Endothelial cell (in vitro differentiated cells): ENCODE measurements at regions not wholly inside any gene's neighbourhood (a gene's known extent, or its start where the extent isn't known, plus 50 kb on each side); places are given as distances from the start of the nearest gene placed in this dataset.
A peak's percentile ranks its signal among the peaks of the same experiment; 100 is the strongest.
"Not testable (repeated sequence)": the region's sequence is repeated elsewhere in the genome, so short reads cannot be mapped to it uniquely, and the experiment has no call there.

Source experiments
- DNase-seq: peaks from one replicate; pipeline ENCODE4 v3.0.0; 2021; ENCODE audit warnings: low spot score
- H3K27ac Mint-ChIP-seq: one replicate; pipeline ENCODE4 v1.8.0; 2021; ENCODE audit warnings: mixed read lengths, inconsistent platforms; ENCODE audit not compliant: unreplicated experiment
- H3K27me3 Mint-ChIP-seq: one replicate; pipeline ENCODE4 v1.8.0; 2021; ENCODE audit warnings: mild to moderate bottlenecking, moderate library complexity, mixed read lengths, inconsistent platforms; ENCODE audit not compliant: unreplicated experiment
- H3K36me3 Mint-ChIP-seq: one replicate; pipeline ENCODE4 v1.8.0; 2021; ENCODE audit warnings: mild to moderate bottlenecking, low read depth, mixed read lengths, inconsistent platforms; ENCODE audit not compliant: unreplicated experiment
- H3K4me1 Mint-ChIP-seq: one replicate; pipeline ENCODE4 v1.8.0; 2021; ENCODE audit warnings: mild to moderate bottlenecking, mixed read lengths, inconsistent platforms; ENCODE audit not compliant: unreplicated experiment
- H3K4me3 Mint-ChIP-seq: one replicate; pipeline ENCODE4 v1.8.0; 2021; ENCODE audit warnings: mild to moderate bottlenecking, mixed read lengths, inconsistent platforms; ENCODE audit not compliant: unreplicated experiment
- H3K9me3 Mint-ChIP-seq: one replicate; pipeline ENCODE4 v1.8.0; 2021; ENCODE audit warnings: mixed read lengths, inconsistent platforms; ENCODE audit not compliant: unreplicated experiment
- TF ChIP-seq, protein P1 (sequence below): fragments of 200-600 bp; sonication (generic); IDR thresholded peaks from one replicate; pipeline ENCODE4 v1.5.0; 2021; ENCODE audit warnings: antibody characterized with exemption; ENCODE audit not compliant: unreplicated experiment

DNA sequence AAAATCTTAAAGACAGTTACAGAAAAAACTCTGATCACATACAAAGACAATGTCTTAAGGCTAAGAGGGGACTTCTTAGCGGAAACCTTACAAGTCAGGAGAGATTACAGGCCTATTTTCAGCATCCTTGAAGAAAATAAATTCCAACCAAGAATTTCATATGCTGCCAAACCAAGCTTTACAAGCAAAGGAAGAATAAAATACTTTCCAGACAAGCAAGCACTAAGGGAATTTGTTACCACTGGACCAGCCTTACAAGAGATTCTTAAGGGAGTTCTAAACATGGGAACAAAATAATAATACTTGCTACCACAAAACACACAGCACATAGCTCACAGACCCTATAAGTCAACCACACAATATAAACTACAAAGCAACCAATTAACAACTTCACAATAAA lies 255.8 kb upstream of the ZFP42 start:
- TF ChIP-seq, protein P1, sequence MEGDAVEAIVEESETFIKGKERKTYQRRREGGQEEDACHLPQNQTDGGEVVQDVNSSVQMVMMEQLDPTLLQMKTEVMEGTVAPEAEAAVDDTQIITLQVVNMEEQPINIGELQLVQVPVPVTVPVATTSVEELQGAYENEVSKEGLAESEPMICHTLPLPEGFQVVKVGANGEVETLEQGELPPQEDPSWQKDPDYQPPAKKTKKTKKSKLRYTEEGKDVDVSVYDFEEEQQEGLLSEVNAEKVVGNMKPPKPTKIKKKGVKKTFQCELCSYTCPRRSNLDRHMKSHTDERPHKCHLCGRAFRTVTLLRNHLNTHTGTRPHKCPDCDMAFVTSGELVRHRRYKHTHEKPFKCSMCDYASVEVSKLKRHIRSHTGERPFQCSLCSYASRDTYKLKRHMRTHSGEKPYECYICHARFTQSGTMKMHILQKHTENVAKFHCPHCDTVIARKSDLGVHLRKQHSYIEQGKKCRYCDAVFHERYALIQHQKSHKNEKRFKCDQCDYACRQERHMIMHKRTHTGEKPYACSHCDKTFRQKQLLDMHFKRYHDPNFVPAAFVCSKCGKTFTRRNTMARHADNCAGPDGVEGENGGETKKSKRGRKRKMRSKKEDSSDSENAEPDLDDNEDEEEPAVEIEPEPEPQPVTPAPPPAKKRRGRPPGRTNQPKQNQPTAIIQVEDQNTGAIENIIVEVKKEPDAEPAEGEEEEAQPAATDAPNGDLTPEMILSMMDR = no peak
- Mint-ChIP-seq H3K36me3 (no peaks in the 10 kb centered on the region), H3K27me3 (no peaks in the 10 kb centered on the region), H3K9me3 (no peaks in the 10 kb centered on the region), H3K4me1 (no peaks in the 10 kb centered on the region), H3K27ac (no peak overlapping the region), H3K4me3 (no peak overlapping the region)
- no peak for DNase-seq

- no peaks in the 10 kb centered on the region for H3K9me3 Mint-ChIP-seq
- H3K27ac Mint-ChIP-seq = no peak overlapping the region
- H3K4me1 Mint-ChIP-seq = no peaks in the 10 kb centered on the region
Measured at GRCh38 chr4:187744911-187745310, 250.7 kb upstream of the ZFP42 start.

GRCh38 chr4:187750652-187751051 lies 244.9 kb upstream of the ZFP42 start:
- H3K4me1 Mint-ChIP-seq, H3K36me3 Mint-ChIP-seq, H3K27me3 Mint-ChIP-seq, DNase-seq, H3K4me3 Mint-ChIP-seq, H3K27ac Mint-ChIP-seq, H3K9me3 Mint-ChIP-seq: not testable (repeated sequence)

More at GRCh38 chr4:187744911-187745310, 250.7 kb upstream of the ZFP42 start:
- Mint-ChIP-seq H3K4me3 (no peak overlapping the region), H3K36me3 (no peaks in the 10 kb centered on the region), H3K27me3 (no peaks in the 10 kb centered on the region)
- no peak for DNase-seq
- TF ChIP-seq, protein P1 = no peak

- H3K4me3 Mint-ChIP-seq = no peak overlapping the region
- H3K9me3 Mint-ChIP-seq = no peaks in the 10 kb centered on the region
Measured at GRCh38 chr4:187767158-187767557, 228.4 kb upstream of the ZFP42 start.

DNA sequence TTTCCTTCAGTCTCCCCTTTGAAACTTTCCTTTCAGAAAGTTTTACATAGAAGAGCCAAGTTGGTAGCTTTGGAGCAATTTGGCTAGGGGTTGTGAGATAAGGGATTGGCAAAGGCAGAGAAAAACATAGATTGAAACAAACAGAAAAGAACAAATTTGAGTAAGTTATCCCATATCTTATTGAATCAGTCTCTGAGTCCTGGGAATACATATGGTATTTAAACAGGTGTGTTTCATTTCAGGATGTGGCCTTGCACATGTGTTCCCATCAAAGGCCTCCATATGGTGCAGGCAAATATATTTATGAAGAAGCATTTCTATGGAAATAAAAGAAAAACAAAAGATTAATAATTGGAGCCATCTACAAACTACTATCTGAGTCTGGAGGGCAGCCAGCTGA lies 227.9 kb upstream of the ZFP42 start:
- Mint-ChIP-seq H3K27me3 (peaks cover 5% of the 10 kb centered on the region), H3K36me3 (no peaks in the 10 kb centered on the region), H3K4me1 (no peaks in the 10 kb centered on the region), H3K4me3 (no peak overlapping the region), H3K27ac (no peak overlapping the region), H3K9me3 (no peaks in the 10 kb centered on the region)
- DNase-seq = no peak
- TF ChIP-seq, protein P1 = no peak

More at GRCh38 chr4:187767158-187767557, 228.4 kb upstream of the ZFP42 start:
- DNase-seq = no peak
- Mint-ChIP-seq H3K4me1 (no peaks in the 10 kb centered on the region), H3K27ac (peak overlapping the region; percentile 10), H3K27me3 (peaks cover 5% of the 10 kb centered on the region), H3K36me3 (no peaks in the 10 kb centered on the region)
- TF ChIP-seq, protein P1 = no peak

DNA sequence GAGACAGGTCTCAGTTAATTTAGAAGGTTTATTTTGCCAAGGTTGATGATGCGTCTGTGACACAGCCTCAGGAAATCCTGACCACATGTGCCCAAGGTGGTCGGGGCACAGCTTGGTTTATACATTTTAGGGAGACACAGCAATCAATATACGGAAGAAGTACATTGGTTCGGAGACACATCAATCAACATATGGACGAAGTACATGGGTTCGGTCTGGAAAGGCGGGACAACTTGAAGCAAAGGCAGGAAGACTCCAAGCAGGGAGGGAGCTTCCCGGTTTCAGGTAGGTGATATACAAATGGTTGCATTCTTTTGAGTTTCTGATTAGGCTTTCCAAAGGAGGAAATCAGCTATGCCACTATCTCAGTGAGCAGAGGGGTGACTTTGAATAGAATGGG lies 225.2 kb upstream of the ZFP42 start:
- Mint-ChIP-seq H3K27me3 (peaks cover 3% of the 10 kb centered on the region), H3K4me3 (no peak overlapping the region)
- DNase-seq = no peak

More for the DNA sequence above, 225.2 kb upstream of the ZFP42 start:
- Mint-ChIP-seq H3K36me3 (no peaks in the 10 kb centered on the region), H3K4me1 (no peaks in the 10 kb centered on the region), H3K9me3 (no peaks in the 10 kb centered on the region), H3K27ac (no peak overlapping the region)
- TF ChIP-seq, protein P1 = no peak
